GM19238 (cell line): ENCODE measurements at regions not wholly inside any gene's neighbourhood (a gene's known extent, or its start where the extent isn't known, plus 50 kb on each side); places are given as distances from the start of the nearest gene placed in this dataset.

Experiments
- DNase-seq: peaks from one replicate; pipeline ENCODE4 v3.0.0; 2011; ENCODE audit warnings: low spot score; ENCODE audit not compliant: insufficient read length

- DNase-seq: no peak
Observed at GRCh38 chr3:118348169-118348557, 686.5 kb downstream of the IGSF11 start.

GRCh38 chr3:118354556-118354955 is 680.1 kb downstream of the IGSF11 start:
- no peak for DNase-seq

GRCh38 chr3:118369892-118370491 is 664.7 kb downstream of the IGSF11 start:
- DNase-seq: no peak

- DNase-seq: no peak
Observed at GRCh38 chr3:118380576-118380975, 654.1 kb downstream of the IGSF11 start.

GRCh38 chr3:118396491-118396890 is 638.2 kb downstream of the IGSF11 start:
- no peak for DNase-seq

GRCh38 chr3:118400086-118400485 is 634.6 kb downstream of the IGSF11 start:
- no peak for DNase-seq

- no peak for DNase-seq
Observed at GRCh38 chr3:118400886-118401285, 633.8 kb downstream of the IGSF11 start.

- DNase-seq: no peak
Observed at GRCh38 chr3:118401887-118402286, 632.8 kb downstream of the IGSF11 start.

GRCh38 chr3:118402971-118403370 is 631.7 kb downstream of the IGSF11 start:
- no peak for DNase-seq

GRCh38 chr3:118406562-118406961 is 628.1 kb downstream of the IGSF11 start:
- no peak for DNase-seq

GRCh38 chr3:118408431-118408830 is 626.2 kb downstream of the IGSF11 start:
- no peak for DNase-seq

- no peak for DNase-seq
Observed at GRCh38 chr3:118412503-118412902, 622.1 kb downstream of the IGSF11 start.

GRCh38 chr3:118425272-118425837 is 609.3 kb downstream of the IGSF11 start:
- DNase-seq: no peak

- no peak for DNase-seq
Observed at GRCh38 chr3:118433825-118434224, 600.8 kb downstream of the IGSF11 start.

- DNase-seq: no peak
Observed at GRCh38 chr3:118435851-118436350, 598.7 kb downstream of the IGSF11 start.

- no peak for DNase-seq
Observed at GRCh38 chr3:118436697-118437262, 597.9 kb downstream of the IGSF11 start.

- no peak for DNase-seq
Observed at GRCh38 chr3:118445036-118445435, 589.6 kb downstream of the IGSF11 start.

GRCh38 chr3:118447339-118447738 is 587.3 kb downstream of the IGSF11 start:
- no peak for DNase-seq

- no peak for DNase-seq
Observed at GRCh38 chr3:118466795-118467330, 567.8 kb downstream of the IGSF11 start.

GRCh38 chr3:118468801-118469200 is 565.8 kb downstream of the IGSF11 start:
- DNase-seq: no peak

GRCh38 chr3:118472586-118472985 is 562.1 kb downstream of the IGSF11 start:
- DNase-seq: no peak

GRCh38 chr3:118473343-118473742 is 561.3 kb downstream of the IGSF11 start:
- no peak for DNase-seq
